ENCODE measurements at regions not wholly inside any gene's neighbourhood (a gene's known extent, or its start where the extent isn't known, plus 50 kb on each side); places are given as distances from the start of the nearest gene placed in this dataset.
"Not testable (repeated sequence)": the region's sequence is repeated elsewhere in the genome, so short reads cannot be mapped to it uniquely, and the experiment has no call there.

- Histone ChIP-seq H3K27ac (no peak overlapping the region), H3K27me3 (no peaks in the 10 kb centered on the region), H3K4me3 (no peak overlapping the region), H3K9me3 (no peaks in the 10 kb centered on the region), H3K4me1 (no peaks in the 10 kb centered on the region), H3K36me3 (replicated peaks in 1 of 2; ENCODE audit: insufficient read depth in 1 of 2, low read depth in 2 of 2) (no peaks in the 10 kb centered on the region)
- TF ChIP-seq POLR2A (IDR thresholded peaks at IDR 0.05): no peak
- no peak for TF ChIP-seq CTCF (IDR thresholded peaks at IDR 0.05)
- intact Hi-C loops (cut with DNase I): no loop called here
- no peak for ATAC-seq
- DNase-seq: no peak
- WGBS, 2 donors: 89% methylated on average over 2 of the region's 2 CpGs
These were observed 156.8 kb downstream of the DUSP6 start for GRCh38 chr12:89195470-89195869.

- Histone ChIP-seq H3K27ac (no peak overlapping the region), H3K36me3 (replicated peaks in 1 of 2; ENCODE audit: insufficient read depth in 1 of 2, low read depth in 2 of 2) (no peaks in the 10 kb centered on the region), H3K27me3 (no peaks in the 10 kb centered on the region), H3K9me3 (no peaks in the 10 kb centered on the region), H3K4me1 (no peaks in the 10 kb centered on the region), H3K4me3 (no peak overlapping the region)
- DNase-seq: no peak
- TF ChIP-seq POLR2A (IDR thresholded peaks at IDR 0.05) (no peak), CTCF (IDR thresholded peaks at IDR 0.05) (no peak)
- intact Hi-C loops (cut with DNase I): no loop called here
- ATAC-seq: no peak
- WGBS, 2 donors: 85% methylated on average over 5 of the region's 5 CpGs
These were observed 157.6 kb downstream of the DUSP6 start for GRCh38 chr12:89194683-89195082.

GRCh38 chr12:89192429-89192828 lies 159.9 kb downstream of the DUSP6 start:
- intact Hi-C loops (cut with DNase I): no loop called here
- H3K36me3 ChIP-seq (replicated peaks in 1 of 2; ENCODE audit: insufficient read depth in 1 of 2, low read depth in 2 of 2): no peaks in the 10 kb centered on the region
- no peaks in the 10 kb centered on the region for H3K9me3 ChIP-seq
- no peaks in the 10 kb centered on the region for H3K4me1 ChIP-seq
- H3K27me3 ChIP-seq: no peaks in the 10 kb centered on the region
- WGBS, 2 donors: 77 to 87% methylated on average over 3 of the region's 3 CpGs
- no peak overlapping the region for H3K27ac ChIP-seq
- DNase-seq: no peak
- TF ChIP-seq POLR2A (IDR thresholded peaks at IDR 0.05) (no peak), CTCF (IDR thresholded peaks at IDR 0.05) (no peak)
- no peak for ATAC-seq
- no peak overlapping the region for H3K4me3 ChIP-seq

- ATAC-seq; H3K9me3 ChIP-seq; H3K4me1 ChIP-seq; DNase-seq; H3K4me3 ChIP-seq; intact Hi-C loops (cut with DNase I); H3K27me3 ChIP-seq; H3K36me3 ChIP-seq (replicated peaks in 1 of 2; ENCODE audit: insufficient read depth in 1 of 2, low read depth in 2 of 2); H3K27ac ChIP-seq: not testable (repeated sequence)
These were observed 160.7 kb downstream of the DUSP6 start for GRCh38 chr12:89191597-89191996.

GRCh38 chr12:89189448-89189847 lies 162.9 kb downstream of the DUSP6 start:
- Histone ChIP-seq H3K9me3 (no peaks in the 10 kb centered on the region), H3K27ac (no peak overlapping the region), H3K27me3 (no peaks in the 10 kb centered on the region), H3K4me3 (no peak overlapping the region), H3K4me1 (no peaks in the 10 kb centered on the region), H3K36me3 (replicated peaks in 1 of 2; ENCODE audit: insufficient read depth in 1 of 2, low read depth in 2 of 2) (no peaks in the 10 kb centered on the region)
- WGBS, 2 donors: 77% methylated on average over 1 of the region's 1 CpG
- intact Hi-C loops (cut with DNase I): no loop called here
- no peak for ATAC-seq
- DNase-seq: no peak
- TF ChIP-seq POLR2A (IDR thresholded peaks at IDR 0.05) (no peak), CTCF (IDR thresholded peaks at IDR 0.05) (no peak)
